Peyer's patch (tissue), 4 donors: ENCODE measurements at regions not wholly inside any gene's neighbourhood (a gene's known extent, or its start where the extent isn't known, plus 50 kb on each side); places are given as distances from the start of the nearest gene placed in this dataset.

Experiments used
- DNase-seq, 3 donors: peaks; one replicate each; pipeline ENCODE4 v3.0.0-alpha.2; 2017 to 2019
- H3K27ac ChIP-seq, 4 donors: fragments of 200-600 bp; sonication (generic); one replicate each; pipeline ENCODE4 v1.5.1; 2016 to 2019
- H3K27me3 ChIP-seq, 2 donors: fragments of 200-600 bp; sonication (generic); one replicate each; pipeline ENCODE4 v1.5.1; 2019
- H3K36me3 ChIP-seq, 3 donors: fragments of 200-600 bp; sonication (generic); one replicate each; pipeline ENCODE4 v1.5.1; 2016 to 2019
- H3K4me1 ChIP-seq, 4 donors: fragments of 200-600 bp; sonication (generic); one replicate each; pipeline ENCODE4 v1.5.1; 2016 to 2019
- H3K4me3 ChIP-seq, 4 donors: fragments of 200-600 bp; sonication (generic); 1 replicate in 3 of 4; 2 replicates in 1 of 4; pipeline ENCODE4 v1.5.1; 2016 to 2019; ENCODE audit warnings: mild to moderate bottlenecking in 1 of 4
- H3K9me3 ChIP-seq, 4 donors: fragments of 200-600 bp; sonication (generic); one replicate each; pipeline ENCODE4 v1.5.1; 2016 to 2019; ENCODE audit warnings: mild to moderate bottlenecking in 1 of 4
- CTCF ChIP-seq, 6 experiments: fragments of 450-650 bp in 4 of 6; fragments of 200-600 bp in 2 of 6; sonication (generic) in 1 of 6; IDR thresholded peaks; one replicate each; pipeline ENCODE4 v1.5.1; 2017 to 2019; ENCODE audit warnings: antibody characterized with exemption in 6 of 6, mild to moderate bottlenecking in 3 of 6, moderate library complexity in 1 of 6
- POLR2A ChIP-seq, 2 donors: fragments of 450-650 bp; IDR thresholded peaks; one replicate each; pipeline ENCODE4 v1.5.1; 2017; ENCODE audit warnings: antibody characterized with exemption in 2 of 2, mild to moderate bottlenecking in 2 of 2, moderate library complexity in 2 of 2

DNA sequence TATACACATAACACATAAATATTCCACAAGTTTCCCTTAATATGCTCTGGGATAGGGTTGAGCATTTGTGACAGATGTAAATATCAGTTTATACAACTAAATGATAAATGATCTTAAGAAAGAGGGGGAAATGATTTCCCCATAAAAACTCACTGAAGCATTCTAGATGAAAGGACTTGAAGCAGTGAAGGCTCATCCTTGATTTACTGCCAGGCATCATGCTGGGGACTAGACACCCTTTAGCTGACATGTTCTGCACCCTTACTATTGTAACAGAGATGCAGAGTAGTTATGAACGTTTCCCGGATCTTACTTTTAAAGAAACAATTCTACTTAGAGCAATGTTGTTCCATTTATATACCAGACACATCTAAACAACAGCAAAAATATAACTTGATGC is 235.8 kb downstream of the PTGER3 start:
- TF ChIP-seq POLR2A (IDR thresholded peaks at IDR 0.05): no peak
- TF ChIP-seq CTCF (IDR thresholded peaks at IDR 0.05): no peak
- H3K9me3 ChIP-seq: no peaks in the 10 kb centered on the region
- no peak overlapping the region for H3K27ac ChIP-seq
- no peaks in the 10 kb centered on the region for H3K4me1 ChIP-seq
- DNase-seq: no peak
- H3K4me3 ChIP-seq: no peak overlapping the region
- no peaks in the 10 kb centered on the region for H3K36me3 ChIP-seq
- no peaks in the 10 kb centered on the region for H3K27me3 ChIP-seq

GRCh38 chr1:70812442-70813109 is 235.0 kb downstream of the PTGER3 start:
- Histone ChIP-seq H3K36me3 (no peaks in the 10 kb centered on the region), H3K4me3 (no peak overlapping the region), H3K4me1 (no peaks in the 10 kb centered on the region), H3K27me3 (no peaks in the 10 kb centered on the region), H3K9me3 (no peaks in the 10 kb centered on the region), H3K27ac (no peak overlapping the region)
- no peak for DNase-seq
- TF ChIP-seq POLR2A (IDR thresholded peaks at IDR 0.05): no peak
- TF ChIP-seq CTCF (IDR thresholded peaks at IDR 0.05): no peak

- Histone ChIP-seq H3K27ac (no peak overlapping the region), H3K27me3 (no peaks in the 10 kb centered on the region), H3K4me3 (no peak overlapping the region), H3K9me3 (peaks cover 0 to 4% (median 0%) of the 10 kb centered on the region in 4 donors), H3K36me3 (no peaks in the 10 kb centered on the region), H3K4me1 (no peaks in the 10 kb centered on the region)
- no peak for TF ChIP-seq POLR2A (IDR thresholded peaks at IDR 0.05)
- no peak for TF ChIP-seq CTCF (IDR thresholded peaks at IDR 0.05)
- DNase-seq: no peak
Measured at GRCh38 chr1:70818401-70818800, 229.2 kb downstream of the PTGER3 start.

DNA sequence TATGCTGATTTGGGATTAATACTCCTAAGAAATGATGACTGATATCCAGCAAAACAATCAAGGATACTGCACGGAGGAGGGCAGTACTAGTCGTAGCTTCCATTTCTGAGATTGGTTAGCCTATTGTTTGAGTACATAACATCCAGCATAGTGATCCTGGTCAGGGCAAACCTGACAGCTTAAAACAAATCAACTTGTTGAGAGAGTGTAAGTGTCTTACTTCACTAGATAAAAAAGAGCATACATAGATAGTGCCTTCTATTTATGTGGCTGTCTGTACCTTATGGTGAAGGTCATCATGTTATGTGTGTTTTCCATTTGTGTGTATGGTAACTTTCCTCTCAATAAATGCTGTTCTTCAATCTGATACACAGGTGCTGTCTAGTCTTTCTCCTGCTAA is 228.4 kb downstream of the PTGER3 start:
- Histone ChIP-seq H3K4me3 (no peak overlapping the region), H3K4me1 (no peaks in the 10 kb centered on the region), H3K27me3 (no peaks in the 10 kb centered on the region), H3K36me3 (no peaks in the 10 kb centered on the region), H3K9me3 (peaks cover 0 to 4% (median 0%) of the 10 kb centered on the region in 4 donors), H3K27ac (no peak overlapping the region)
- DNase-seq: no peak
- TF ChIP-seq POLR2A (IDR thresholded peaks at IDR 0.05): no peak
- no peak for TF ChIP-seq CTCF (IDR thresholded peaks at IDR 0.05)

GRCh38 chr1:70819785-70820184 is 227.8 kb downstream of the PTGER3 start:
- DNase-seq: no peak
- H3K27ac ChIP-seq: no peak overlapping the region
- no peaks in the 10 kb centered on the region for H3K27me3 ChIP-seq
- no peaks in the 10 kb centered on the region for H3K36me3 ChIP-seq
- no peak for TF ChIP-seq CTCF (IDR thresholded peaks at IDR 0.05)
- no peak for TF ChIP-seq POLR2A (IDR thresholded peaks at IDR 0.05)
- no peak overlapping the region for H3K4me3 ChIP-seq
- peaks cover 0 to 4% (median 0%) of the 10 kb centered on the region in 4 donors for H3K9me3 ChIP-seq
- H3K4me1 ChIP-seq: no peaks in the 10 kb centered on the region

DNA sequence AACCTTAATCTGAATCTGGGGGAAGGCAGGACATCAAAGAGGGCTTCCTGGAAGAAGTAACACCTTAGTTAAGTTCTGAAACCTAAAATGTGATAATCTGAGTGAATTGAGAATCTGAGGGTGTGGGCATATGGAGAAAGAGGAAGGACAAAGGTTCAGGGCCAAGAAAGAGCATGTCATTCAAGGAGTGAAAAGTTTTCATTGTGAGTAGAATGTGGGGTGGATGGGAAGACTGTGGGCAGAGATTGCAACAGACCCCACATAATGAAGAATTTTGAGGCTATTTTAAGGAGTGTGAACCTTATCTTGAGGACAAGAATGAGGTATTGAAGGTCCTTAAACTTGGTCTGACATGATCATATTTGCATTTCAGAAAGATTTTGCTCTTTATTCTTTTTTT is 227.2 kb downstream of the PTGER3 start:
- Histone ChIP-seq H3K27me3 (no peaks in the 10 kb centered on the region), H3K9me3 (peaks cover 0 to 4% (median 0%) of the 10 kb centered on the region in 4 donors), H3K4me3 (no peak overlapping the region), H3K36me3 (no peaks in the 10 kb centered on the region), H3K27ac (no peak overlapping the region), H3K4me1 (no peaks in the 10 kb centered on the region)
- no peak for DNase-seq
- no peak for TF ChIP-seq CTCF (IDR thresholded peaks at IDR 0.05)
